Activated CD8-positive, alpha-beta T cell treated with anti-CD3 and anti-CD28 coated beads, Interleukin-2, amount 10 ng/mL, durations not matched to agents 7 days and 5 days (primary cell): ENCODE measurements at regions not wholly inside any gene's neighbourhood (a gene's known extent, or its start where the extent isn't known, plus 50 kb on each side); places are given as distances from the start of the nearest gene placed in this dataset.

Experiments used
- ATAC-seq: fragments of 150-1000 bp; cut with Tn5 transposase; one replicate; pipeline ENCODE4 v1.10.0; 2021; ENCODE audit warnings: moderate library complexity
- CTCF ChIA-PET: fragments of 350-600 bp; sonication (Branson Sonifier 250); formaldehyde crosslinking; loops from one replicate; lab custom pipeline; 2021; ENCODE audit warnings: antibody characterized with exemption; lab: Charles Lee
- POLR2A ChIA-PET: fragments of 350-600 bp; sonication (Branson Sonifier 250); formaldehyde crosslinking; loops from one replicate; lab custom pipeline; 2021; ENCODE audit warnings: antibody characterized with exemption; lab: Charles Lee
- DNase-seq: peaks from one replicate; pipeline ENCODE4 v3.0.0-alpha.2; 2020
- H3K27ac Mint-ChIP-seq: one replicate; pipeline ENCODE4 v1.8.0; 2021; ENCODE audit warnings: mild to moderate bottlenecking, mixed read lengths
- H3K27me3 Mint-ChIP-seq: one replicate; pipeline ENCODE4 v1.8.0; 2021; ENCODE audit warnings: low read depth, mixed read lengths
- H3K36me3 Mint-ChIP-seq: one replicate; pipeline ENCODE4 v1.8.0; 2021; ENCODE audit warnings: low read depth, mixed read lengths
- H3K4me1 Mint-ChIP-seq: one replicate; pipeline ENCODE4 v1.8.0; 2021; ENCODE audit warnings: low read depth, mixed read lengths
- H3K4me3 Mint-ChIP-seq: one replicate; pipeline ENCODE4 v1.8.0; 2021; ENCODE audit warnings: mild to moderate bottlenecking, mixed read lengths
- H3K9me3 Mint-ChIP-seq: one replicate; pipeline ENCODE4 v1.8.0; 2022; ENCODE audit warnings: mixed read lengths; ENCODE audit not compliant: insufficient read depth

DNA sequence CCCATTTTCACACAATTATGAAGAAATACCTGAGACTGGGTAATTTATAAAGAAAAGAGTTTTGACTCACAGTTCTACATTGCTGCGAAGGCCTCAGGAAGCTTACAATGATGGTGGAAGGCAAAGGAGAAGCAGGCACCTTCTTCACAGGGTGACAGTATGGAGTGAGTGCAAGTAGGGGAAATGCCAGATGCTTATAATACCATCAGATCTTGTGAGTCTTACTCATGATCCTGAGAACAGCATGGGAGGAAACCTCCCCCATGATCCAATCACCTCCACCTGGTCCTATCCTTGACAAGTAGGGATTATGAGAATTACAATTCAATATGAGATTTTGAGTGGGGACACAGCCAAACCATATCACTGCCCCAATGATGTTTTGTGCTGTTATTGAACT, 189.3 kb upstream of the CRY1 start:
- no peaks in the 10 kb centered on the region for H3K9me3 Mint-ChIP-seq
- ATAC-seq = no peak

DNA sequence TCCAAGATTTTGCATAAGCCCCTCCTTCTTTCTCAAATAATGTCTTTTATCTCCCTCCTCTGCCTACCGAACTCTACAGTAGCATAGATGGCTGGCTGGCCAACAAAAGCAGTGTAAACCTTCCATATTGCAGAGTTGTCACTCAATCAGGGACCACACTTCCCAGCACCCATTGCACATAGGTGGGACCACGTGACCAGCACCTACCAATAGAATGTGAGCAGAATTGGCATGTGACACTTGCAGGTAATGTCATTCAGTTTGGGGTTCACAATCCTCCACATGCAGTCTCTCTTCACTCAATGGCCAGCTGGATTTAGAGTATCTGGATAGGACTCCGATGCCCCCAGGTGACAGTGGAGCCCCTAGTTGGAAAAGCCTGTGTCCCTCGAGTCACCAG, 190.3 kb upstream of the CRY1 start:
- DNase-seq (no peak), ATAC-seq (no peak)
- ChIA-PET POLR2A (interaction anchor here (1.2 kb wide), 1 partner anchor 37 kb away, joined by 4 read pairs; no protein-coding TSS in a partner anchor), CTCF (interaction anchor here (1.3 kb wide), 1 partner anchor 9 kb away, joined by 3 read pairs; no protein-coding TSS in a partner anchor)
- Mint-ChIP-seq H3K27me3 (peaks cover 12% of the 10 kb centered on the region), H3K27ac (no peak overlapping the region), H3K4me3 (no peak overlapping the region), H3K36me3 (no peaks in the 10 kb centered on the region), H3K9me3 (no peaks in the 10 kb centered on the region), H3K4me1 (peaks cover 15% of the 10 kb centered on the region)

More for the DNA sequence above, 189.3 kb upstream of the CRY1 start:
- ChIA-PET CTCF (interaction anchor here (1.3 kb wide), 1 partner anchor 8 kb away, joined by 3 read pairs; no protein-coding TSS in a partner anchor), POLR2A (interaction anchor here (1.2 kb wide), 1 partner anchor 38 kb away, joined by 4 read pairs; no protein-coding TSS in a partner anchor)
- Mint-ChIP-seq H3K4me3 (no peak overlapping the region), H3K36me3 (no peaks in the 10 kb centered on the region), H3K4me1 (peaks cover 8% of the 10 kb centered on the region), H3K27me3 (peaks cover 12% of the 10 kb centered on the region), H3K27ac (no peak overlapping the region)
- DNase-seq = no peak

DNA sequence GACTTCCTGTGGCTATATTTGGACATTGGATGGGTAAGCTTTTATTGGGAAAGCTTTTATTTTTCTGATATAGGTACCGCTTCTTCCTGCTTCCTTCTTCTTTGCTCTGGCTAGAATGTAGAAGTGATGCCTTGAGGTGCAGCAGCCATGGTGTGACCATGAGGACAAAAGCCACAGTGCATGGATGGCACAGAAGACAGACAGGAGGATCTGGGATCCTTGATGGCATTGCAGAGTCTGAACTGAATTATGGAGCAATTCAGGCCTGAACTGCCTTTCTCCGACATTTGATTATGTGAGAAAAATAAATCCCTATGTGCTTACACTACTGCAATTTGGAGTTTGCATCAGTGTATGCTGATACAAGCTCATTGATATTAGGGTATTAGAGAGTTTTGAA, 191.3 kb upstream of the CRY1 start:
- H3K27ac Mint-ChIP-seq = no peak overlapping the region
- H3K9me3 Mint-ChIP-seq = no peaks in the 10 kb centered on the region
- H3K4me1 Mint-ChIP-seq = peaks cover 18% of the 10 kb centered on the region
- peaks cover 8% of the 10 kb centered on the region for H3K27me3 Mint-ChIP-seq
- H3K4me3 Mint-ChIP-seq = no peak overlapping the region
- ChIA-PET CTCF (no interaction called here), POLR2A (no interaction called here)
- no peaks in the 10 kb centered on the region for H3K36me3 Mint-ChIP-seq
- DNase-seq (no peak), ATAC-seq (no peak)

DNA sequence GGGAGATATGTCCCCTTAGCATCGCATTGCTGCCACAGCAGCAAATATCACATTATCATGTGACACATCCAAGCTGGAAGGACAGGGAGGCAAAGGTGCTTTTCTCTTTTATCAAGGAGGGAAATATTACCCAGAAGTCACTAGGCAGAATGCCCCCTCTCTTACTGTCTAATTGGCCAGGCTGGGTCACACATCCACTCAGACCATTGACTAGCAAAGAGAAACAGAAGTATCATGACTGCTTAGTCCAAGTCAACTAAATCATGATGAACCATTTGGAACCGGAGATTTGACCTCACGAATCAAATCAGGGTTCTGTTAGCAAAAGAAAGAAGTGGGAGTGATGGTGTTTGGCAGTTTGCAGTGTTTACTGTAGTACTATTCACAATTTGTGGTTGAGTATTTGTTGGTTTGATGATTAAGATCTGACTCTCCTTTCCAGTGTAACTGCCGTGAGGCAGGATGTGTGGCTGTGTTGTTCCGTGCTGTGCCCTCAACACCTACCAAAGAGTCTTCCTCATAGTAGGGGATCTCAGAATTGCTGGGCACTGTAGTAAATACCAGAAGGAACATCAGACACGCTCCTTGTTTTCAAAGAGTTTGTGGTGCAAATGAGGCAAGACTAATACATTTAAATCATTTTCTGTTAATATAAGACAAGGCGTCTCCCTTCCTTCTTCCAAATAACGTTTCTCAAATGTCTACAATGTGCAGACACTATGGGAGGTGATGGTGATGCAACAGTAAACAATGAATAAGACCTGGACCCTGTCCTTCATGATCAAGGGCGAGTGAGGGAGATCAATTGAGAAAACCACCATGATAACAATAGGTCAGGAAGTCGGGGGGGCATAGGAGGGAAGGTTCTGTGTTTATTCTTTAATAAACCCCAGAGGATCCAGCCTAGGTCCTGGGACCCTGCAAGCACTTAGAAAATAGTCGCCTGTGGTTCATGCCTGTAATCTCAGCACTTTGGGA, 194.4 kb upstream of the CRY1 start:
- Mint-ChIP-seq H3K4me1 (peaks cover 18% of the 10 kb centered on the region), H3K27ac (peak overlapping the region; percentile 68), H3K27me3 (peaks cover 7% of the 10 kb centered on the region), H3K36me3 (no peaks in the 10 kb centered on the region), H3K9me3 (no peaks in the 10 kb centered on the region), H3K4me3 (no peak overlapping the region)
- peak; percentile 93 for ATAC-seq
- ChIA-PET POLR2A (no interaction called here), CTCF (no interaction called here)
- peak; percentile 51 for DNase-seq

DNA sequence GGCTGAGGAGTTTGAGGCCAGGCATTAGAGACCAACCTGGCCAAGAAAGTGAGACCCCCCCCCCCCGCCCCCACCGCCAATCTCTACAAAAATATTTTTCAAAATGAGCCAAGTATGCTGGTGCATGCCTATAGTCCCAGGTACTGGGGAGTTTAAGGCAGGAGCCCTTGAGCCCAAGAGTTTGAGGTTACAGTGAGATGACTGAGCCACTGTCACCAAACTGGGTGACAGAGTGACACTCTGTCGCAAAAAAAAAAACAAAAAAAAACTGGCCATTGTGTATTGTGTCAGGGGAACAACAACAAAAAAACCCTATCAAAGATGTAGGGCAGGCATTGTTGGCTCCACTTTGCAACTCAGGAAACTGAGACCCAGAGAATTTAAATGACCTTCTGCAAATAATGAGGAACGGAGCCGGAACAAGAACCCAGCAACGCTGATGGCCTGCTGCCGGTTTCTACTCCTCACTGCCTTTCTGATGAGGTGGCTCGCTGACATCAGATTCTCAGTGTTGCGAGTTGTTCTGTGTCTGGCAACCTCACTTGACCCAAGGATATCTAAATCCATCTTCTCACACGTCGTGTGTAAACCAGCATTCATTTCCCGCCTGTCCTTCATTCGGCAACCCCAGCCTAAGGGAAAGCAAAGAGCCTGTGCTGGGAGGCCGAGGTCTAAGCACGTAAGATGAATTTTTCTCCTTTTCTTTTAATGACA, 195.2 kb upstream of the CRY1 start:
- ChIA-PET CTCF (no interaction called here), POLR2A (no interaction called here)
- peaks cover 7% of the 10 kb centered on the region for H3K27me3 Mint-ChIP-seq
- H3K27ac Mint-ChIP-seq = no peak overlapping the region
- peaks cover 18% of the 10 kb centered on the region for H3K4me1 Mint-ChIP-seq
- no peak for ATAC-seq
- no peak overlapping the region for H3K4me3 Mint-ChIP-seq
- H3K9me3 Mint-ChIP-seq = no peaks in the 10 kb centered on the region
- no peak for DNase-seq
- no peaks in the 10 kb centered on the region for H3K36me3 Mint-ChIP-seq

DNA sequence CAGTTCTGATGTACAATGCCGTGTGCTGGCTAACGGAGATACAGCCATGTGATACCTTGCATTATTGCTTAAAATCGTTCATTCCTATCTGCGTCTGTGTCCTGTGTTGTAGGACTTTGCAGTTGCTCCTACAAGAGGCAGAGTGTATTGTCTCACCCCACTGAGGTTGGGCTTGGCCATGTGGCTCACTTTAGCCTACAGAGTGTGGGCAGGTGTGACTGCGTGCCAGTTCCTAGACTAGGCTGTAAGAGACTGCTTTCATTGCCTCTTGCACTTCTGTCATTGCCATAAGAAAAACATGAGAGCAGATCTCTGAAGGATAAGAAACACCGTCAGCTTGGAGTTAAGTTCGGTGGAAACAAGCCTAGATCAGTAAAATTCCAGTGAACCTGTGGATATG, 197.7 kb upstream of the CRY1 start:
- ChIA-PET CTCF (no interaction called here), POLR2A (no interaction called here)
- ATAC-seq = no peak

DNA sequence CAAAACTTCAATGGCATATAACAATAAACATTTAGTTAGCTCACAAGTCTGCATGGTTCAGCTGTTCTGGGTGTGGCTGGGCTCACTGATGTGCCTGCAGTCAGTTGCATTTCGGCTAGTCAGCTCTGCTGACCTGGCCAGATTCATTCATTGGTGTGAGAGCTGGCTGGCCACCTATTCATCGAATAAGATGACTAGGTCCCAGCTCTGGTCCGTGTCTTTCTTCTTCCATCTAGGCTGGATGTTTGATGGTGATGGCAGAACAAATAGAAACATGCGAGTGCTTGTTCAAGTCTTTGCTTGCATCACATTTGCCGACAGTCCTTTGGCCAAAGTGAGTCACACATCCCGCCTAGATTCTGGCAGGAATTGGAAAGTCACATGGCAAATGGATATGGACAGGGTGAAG, 203.3 kb upstream of the CRY1 start:
- ChIA-PET POLR2A (no interaction called here), CTCF (interaction anchor here (1.0 to 2.1 kb wide), 5 partner anchors 8 to 165 kb away, joined by 3 to 7 read pairs (median 4); no protein-coding TSS in a partner anchor)
- ATAC-seq (no peak), DNase-seq (no peak)
- peaks cover 10% of the 10 kb centered on the region for H3K27me3 Mint-ChIP-seq
- H3K4me1 Mint-ChIP-seq = peaks cover 6% of the 10 kb centered on the region
- H3K9me3 Mint-ChIP-seq = no peaks in the 10 kb centered on the region
- H3K27ac Mint-ChIP-seq = no peak overlapping the region
- H3K4me3 Mint-ChIP-seq = no peak overlapping the region
- H3K36me3 Mint-ChIP-seq = no peaks in the 10 kb centered on the region

More for the DNA sequence above, 197.7 kb upstream of the CRY1 start:
- Mint-ChIP-seq H3K4me3 (no peak overlapping the region), H3K27me3 (peaks cover 4% of the 10 kb centered on the region), H3K36me3 (no peaks in the 10 kb centered on the region), H3K4me1 (peaks cover 18% of the 10 kb centered on the region), H3K9me3 (no peaks in the 10 kb centered on the region), H3K27ac (no peak overlapping the region)
- no peak for DNase-seq

DNA sequence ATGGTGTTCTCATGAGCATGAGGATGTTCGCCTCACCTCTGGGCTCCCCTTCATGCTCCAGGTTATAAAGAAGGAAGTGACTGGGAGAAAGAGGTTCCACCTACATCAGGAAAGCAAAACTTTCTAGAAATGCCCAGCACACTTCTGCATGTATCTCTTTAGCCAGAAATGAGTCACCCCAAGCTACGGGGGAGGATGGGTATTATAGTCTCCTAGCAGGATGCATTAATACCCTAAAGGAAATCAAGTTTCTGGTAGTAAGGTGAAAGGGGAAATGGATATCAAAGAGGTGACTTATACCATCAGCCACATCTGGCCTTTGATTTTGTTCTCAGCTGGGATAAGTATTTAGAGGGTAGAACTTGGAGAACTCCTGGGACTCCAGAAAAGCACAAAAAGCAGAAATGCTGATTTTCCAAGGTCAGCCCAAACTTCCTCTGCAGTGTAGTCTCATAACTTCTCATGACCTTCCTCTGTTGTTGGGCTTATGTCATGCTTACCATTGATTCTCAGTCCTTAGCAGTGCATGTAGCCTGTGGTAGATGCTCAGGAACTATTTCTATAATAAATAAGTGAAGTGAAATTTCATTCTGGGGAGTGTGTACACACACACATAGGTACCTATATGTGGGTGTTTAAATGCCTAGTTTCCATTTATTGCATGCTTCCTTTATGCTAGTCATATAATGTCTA, 209.4 kb upstream of the CRY1 start:
- H3K36me3 Mint-ChIP-seq = no peaks in the 10 kb centered on the region
- DNase-seq (no peak), ATAC-seq (no peak)
- peaks cover 6% of the 10 kb centered on the region for H3K4me1 Mint-ChIP-seq
- POLR2A ChIA-PET = no interaction called here
- no peaks in the 10 kb centered on the region for H3K9me3 Mint-ChIP-seq
- no peak overlapping the region for H3K27ac Mint-ChIP-seq
- H3K27me3 Mint-ChIP-seq = peaks cover 22% of the 10 kb centered on the region
- H3K4me3 Mint-ChIP-seq = no peak overlapping the region
- CTCF ChIA-PET = no interaction called here

DNA sequence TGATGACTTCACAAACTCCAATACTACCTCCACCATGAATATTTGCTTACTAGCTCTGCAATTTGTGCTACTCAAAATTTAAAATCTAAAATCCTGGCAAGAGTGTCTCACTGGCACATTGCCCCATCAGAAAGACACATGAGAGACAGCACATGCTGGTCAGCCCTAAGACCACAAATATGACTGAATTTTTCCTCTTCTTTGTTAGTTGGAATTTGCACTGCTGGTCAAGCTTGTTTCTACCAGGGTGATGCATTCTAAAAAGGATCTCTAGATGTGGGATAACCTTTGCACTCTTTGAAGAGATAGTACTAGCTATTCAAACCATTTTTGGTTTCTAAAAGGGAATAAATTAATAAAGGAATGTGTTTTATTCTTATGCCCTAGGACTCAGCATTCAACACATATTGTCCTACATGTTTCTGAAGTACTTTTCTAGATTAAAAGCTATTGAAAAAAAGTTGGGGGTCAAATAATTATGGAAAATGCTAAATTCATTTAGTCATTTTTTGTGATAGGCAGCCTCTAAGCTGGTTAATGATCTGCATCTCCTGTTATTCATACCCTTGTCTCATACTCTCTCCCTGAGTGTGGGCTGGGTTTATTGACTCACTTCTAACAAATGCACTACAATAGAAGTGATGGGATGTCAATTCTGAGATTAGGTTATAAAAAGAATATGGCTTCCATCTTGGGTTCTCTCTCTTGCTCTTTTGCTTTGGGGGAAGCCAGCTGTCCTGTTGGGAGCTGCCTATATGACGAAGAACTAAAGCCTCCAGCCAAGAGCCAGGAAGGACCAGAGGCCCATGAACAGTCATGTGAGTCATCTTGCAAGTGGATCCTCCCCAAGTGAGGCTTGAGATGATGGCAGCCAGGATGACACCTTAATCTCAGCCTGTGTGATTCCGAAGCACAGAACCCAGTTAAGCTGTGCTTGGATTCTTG, 211.5 kb upstream of the CRY1 start:
- no peak overlapping the region for H3K27ac Mint-ChIP-seq
- peaks cover 2% of the 10 kb centered on the region for H3K36me3 Mint-ChIP-seq
- CTCF ChIA-PET = interaction anchor here (0.7 to 1.9 kb wide), 8 partner anchors 9 to 301 kb away, joined by 3 to 9 read pairs (median 3); no protein-coding TSS in a partner anchor
- H3K27me3 Mint-ChIP-seq = peaks cover 23% of the 10 kb centered on the region
- POLR2A ChIA-PET = no interaction called here
- peaks cover 26% of the 10 kb centered on the region for H3K4me1 Mint-ChIP-seq
- DNase-seq = no peak
- ATAC-seq = no peak
- H3K9me3 Mint-ChIP-seq = peaks cover 4% of the 10 kb centered on the region
- no peak overlapping the region for H3K4me3 Mint-ChIP-seq

DNA sequence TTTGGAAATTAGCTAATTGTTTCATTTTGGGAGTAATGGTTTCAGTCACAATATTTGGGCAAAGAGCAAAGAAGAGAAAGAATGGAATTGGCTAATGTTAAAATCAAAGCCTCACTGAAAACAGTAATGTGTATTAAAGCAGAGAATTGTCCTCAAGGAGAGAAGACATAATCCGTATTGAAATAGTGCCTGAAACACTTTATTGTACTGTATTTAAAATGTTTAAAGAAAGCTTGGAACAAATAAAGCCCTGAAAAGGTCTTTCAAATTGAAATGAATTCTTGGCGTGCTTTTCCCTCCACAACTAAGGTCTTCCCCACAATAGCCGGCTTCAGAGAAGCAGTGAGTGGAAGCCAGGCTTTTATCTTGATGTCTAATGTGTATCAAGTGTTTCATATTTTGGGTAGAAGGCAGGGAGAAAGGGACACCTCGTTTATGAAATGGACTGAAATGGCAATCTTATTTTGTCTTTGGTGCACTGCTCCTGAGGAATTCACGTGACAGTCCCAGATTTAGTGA, 212.9 kb upstream of the CRY1 start:
- POLR2A ChIA-PET = no interaction called here
- CTCF ChIA-PET = interaction anchor here (0.9 to 1.8 kb wide), 3 partner anchors 83 to 175 kb away, joined by 3 to 9 read pairs (median 5); no protein-coding TSS in a partner anchor
- DNase-seq (no peak), ATAC-seq (no peak)
- Mint-ChIP-seq H3K4me1 (peaks cover 32% of the 10 kb centered on the region), H3K9me3 (peaks cover 4% of the 10 kb centered on the region), H3K36me3 (peaks cover 2% of the 10 kb centered on the region), H3K27me3 (peaks cover 27% of the 10 kb centered on the region), H3K27ac (no peak overlapping the region), H3K4me3 (no peak overlapping the region)
